ENCODE measurements at regions not wholly inside any gene's neighbourhood (a gene's known extent, or its start where the extent isn't known, plus 50 kb on each side); places are given as distances from the start of the nearest gene placed in this dataset.
"Not testable (repeated sequence)": the region's sequence is repeated elsewhere in the genome, so short reads cannot be mapped to it uniquely, and the experiment has no call there.

- no peak for DNase-seq
Measured at GRCh38 chr2:217008794-217009193, 148.9 kb upstream of the TNP1 start.

DNA sequence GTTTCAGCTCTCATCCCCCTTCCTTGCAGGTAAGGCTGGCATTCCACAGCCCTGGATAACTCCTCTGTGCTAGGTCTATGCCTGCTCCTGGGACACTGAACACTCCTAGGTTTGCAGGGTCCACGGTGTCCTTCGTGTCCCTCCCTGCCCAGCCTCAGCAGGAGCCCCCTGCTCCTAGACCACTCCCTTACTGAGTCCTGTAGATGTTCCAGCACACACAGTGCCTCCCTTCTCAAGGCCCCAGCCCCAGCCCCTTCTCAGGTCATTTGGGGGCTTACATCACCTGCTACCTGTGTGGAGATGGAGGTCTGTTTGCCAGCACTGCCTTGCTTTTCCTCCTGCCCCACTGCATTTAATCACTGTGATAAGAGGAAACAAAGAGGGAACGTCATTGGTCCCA, 146.4 kb upstream of the TNP1 start:
- DNase-seq, result no peak

GRCh38 chr2:217004656-217005055, 144.8 kb upstream of the TNP1 start:
- DNase-seq, result no peak

DNA sequence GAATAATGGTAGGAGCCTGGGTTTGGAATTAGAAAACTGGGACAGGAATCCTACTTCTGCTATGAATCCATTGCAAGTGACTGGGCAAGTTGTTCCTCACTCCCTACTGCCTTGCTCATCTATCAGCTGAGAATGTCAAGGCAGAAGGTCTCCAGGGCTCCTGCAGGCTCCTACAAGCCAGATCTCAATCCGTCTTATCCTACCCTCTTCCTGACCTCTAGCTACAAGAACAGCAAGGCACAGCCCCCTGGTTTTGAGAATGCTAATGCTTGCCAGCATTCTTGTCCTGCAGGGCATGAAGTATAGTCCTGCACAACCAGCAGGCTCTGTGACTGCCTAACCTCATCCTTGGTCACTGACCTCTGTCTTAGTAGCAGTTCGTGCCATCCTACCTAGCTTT, 141.9 kb upstream of the TNP1 start:
- DNase-seq, result no peak

GRCh38 chr2:217000406-217000805, 140.5 kb upstream of the TNP1 start:
- DNase-seq, result no peak

DNA sequence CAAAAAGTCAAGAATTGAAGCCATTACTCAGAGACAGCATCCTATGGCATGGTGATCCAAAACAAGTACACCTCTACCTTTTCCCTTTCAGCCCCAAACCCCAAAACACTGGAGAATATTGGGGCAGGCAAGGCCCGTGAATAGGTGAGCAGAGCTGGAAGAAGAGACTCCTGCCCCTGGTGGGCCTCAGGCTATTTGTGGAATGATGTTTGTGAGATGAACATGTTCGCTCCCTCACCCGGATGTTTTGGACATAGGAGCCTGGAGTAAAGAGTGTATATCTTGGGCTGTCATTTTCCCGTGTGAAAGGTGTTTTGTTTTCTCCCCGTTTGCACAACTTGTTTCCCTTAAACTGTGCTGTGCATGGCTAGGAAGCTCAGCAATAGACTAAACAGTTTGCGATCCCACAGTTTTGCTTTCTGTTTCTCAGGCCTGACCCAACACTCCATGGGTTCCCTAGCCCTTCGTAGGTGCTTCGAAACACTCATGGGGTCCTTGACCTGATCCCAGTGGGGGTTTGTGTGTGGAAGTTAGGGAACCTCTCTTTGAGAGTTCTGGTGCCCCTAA, 136.5 kb upstream of the TNP1 start:
- no peak for DNase-seq

DNA sequence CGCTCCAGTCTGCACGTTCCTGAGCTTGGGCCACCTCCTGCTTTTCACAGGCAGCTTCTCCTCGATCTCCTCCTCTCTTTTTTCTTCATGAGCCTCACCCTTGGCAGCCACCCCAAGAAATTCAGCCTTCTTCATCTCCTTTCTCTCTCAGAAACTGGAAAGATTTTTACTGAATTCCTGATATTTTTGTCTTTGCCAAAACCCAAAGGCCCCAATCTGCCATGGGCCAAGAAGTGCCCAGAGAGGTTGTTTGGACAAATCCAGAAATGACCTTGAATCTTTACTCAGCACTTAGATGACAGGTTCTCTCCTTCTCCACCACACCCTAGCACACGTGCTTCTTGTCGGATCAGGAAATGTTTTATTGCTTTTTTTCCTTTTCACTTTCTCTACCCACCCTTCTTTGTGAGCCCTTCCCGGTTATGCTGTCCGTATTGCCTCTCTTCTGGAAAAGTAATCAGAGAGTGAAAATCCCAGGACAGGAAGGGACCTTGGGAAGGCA, 134.5 kb upstream of the TNP1 start:
- no peak for DNase-seq

DNA sequence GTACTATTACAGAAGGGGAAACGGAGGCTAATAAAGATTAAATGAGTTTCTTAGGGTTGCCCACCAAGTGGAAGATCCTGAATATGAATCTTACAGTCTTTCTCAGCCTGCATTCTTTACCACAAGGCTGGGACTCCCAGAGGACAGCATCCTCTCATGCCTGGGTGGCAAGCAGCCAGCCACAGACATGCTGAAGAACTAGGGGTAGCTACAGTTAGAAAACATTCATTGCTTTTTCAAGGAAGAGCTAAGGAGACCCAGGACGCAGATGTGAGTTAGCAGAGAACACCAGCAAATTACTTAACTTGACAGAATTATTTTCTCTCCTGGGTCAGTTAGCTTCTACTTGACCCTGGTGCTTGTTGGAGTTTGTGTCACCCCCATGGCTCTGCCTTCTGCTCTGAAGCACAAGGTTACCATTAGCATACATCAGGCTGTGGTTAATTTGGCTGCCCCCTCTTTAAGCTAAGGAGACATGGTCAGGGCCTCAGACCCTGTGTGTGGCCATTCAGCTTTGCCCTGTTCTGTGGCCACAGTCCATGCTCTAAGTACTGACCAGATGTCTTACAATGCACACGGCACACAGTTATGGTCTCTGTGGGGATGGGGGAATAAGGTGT, 132.3 kb upstream of the TNP1 start:
- DNase-seq, result no peak

DNA sequence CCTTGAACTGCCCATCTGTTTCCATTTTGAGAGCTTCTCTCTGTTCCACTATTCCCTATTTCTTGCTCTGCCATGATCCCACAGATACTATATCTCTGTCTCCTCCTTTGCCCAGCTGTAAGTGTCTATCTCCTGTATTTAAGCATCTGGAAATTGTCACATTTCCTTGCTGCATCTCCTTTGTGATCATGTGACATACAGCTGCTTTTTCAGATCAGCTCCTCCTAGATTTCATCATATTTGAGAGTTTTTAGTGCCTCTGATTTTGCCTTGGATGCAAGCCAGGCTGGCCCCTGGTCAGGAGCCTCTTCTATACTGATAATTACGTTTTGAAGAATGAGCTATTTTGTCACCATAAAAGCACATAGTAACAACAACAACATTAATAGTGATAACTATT, 131.7 kb upstream of the TNP1 start:
- DNase-seq, result no peak

GRCh38 chr2:216989340-216990129, 129.7 kb upstream of the TNP1 start:
- DNase-seq, result no peak

DNA sequence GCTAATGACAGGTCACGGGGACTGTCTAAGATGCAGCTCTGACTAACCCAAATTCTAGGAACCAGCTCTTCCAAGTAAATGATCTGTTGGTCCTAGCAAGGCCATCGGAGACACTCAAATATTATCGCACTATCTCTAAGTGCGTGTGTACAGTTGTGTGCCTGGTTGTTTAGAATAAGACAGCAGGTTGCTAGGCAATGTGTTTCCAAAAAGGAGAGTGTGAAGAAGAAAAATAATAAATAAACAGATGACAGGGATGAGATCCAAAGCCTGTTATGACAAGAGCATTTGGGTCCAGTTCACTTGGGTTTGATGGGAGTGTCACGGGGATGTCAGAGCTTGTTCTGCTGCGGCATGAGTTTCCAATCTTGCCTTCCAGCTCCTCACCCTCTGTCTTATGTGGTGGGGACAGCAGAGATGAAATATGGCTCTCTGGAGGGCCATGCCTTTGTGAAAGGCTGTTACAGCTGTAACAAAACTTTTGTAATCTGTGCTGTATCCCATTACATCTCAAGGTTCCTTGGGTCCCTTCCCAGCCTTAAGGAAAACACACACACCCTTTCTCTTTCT, 127.5 kb upstream of the TNP1 start:
- no peak for DNase-seq

GRCh38 chr2:216985658-216986141, 125.8 kb upstream of the TNP1 start:
- no peak for DNase-seq

DNA sequence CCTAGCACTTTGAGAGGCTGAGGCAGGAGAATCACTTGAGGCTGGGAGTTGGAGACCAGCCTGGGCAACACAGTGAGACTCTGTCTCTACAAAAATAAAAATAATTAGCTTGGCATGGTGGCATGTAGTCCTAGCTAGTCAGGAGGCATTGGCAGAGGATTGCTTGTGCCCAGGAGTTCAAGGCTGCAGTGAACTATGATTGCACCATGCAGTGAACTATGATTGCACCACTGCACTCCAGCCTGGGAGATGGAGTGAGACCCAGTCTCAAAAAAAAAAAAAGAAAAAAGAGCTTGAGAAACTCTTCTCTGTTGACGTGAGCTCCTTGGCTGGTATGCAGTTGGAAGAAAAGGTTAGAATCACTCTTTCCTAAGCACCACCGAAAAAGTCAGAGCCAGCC, 125.1 kb upstream of the TNP1 start:
- DNase-seq, result no peak

- DNase-seq, result not testable (repeated sequence)
Measured at GRCh38 chr2:216981951-216982350, 122.1 kb upstream of the TNP1 start.

GRCh38 chr2:216980510-216980909, 120.6 kb upstream of the TNP1 start:
- DNase-seq, result not testable (repeated sequence)

- DNase-seq, result no peak
Measured at GRCh38 chr2:216974321-216975302, 114.7 kb upstream of the TNP1 start.

DNA sequence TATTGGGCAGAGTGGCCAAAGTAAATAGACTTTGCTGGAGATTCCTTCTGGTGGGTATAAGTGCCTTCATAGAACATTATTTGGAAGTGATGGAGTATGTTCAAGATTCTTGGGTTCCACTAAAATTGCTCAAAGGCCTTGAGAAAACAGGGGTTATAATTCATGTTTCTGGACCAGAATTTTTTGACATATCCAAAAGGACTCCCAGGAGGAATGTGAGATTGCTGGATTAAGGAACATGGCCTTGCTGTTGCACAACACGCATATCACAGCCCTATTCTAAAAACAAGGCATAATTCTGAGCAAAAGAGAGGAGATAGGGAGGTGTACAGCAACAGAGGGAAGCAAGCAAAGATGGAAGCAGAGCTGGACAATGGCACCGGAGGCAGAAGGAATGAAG, 111.7 kb upstream of the TNP1 start:
- DNase-seq, result no peak

- DNase-seq, result no peak
Measured at GRCh38 chr2:216970359-216970915, 110.6 kb upstream of the TNP1 start.

- DNase-seq, result no peak
Measured at GRCh38 chr2:216967889-216968288, 108.0 kb upstream of the TNP1 start.

DNA sequence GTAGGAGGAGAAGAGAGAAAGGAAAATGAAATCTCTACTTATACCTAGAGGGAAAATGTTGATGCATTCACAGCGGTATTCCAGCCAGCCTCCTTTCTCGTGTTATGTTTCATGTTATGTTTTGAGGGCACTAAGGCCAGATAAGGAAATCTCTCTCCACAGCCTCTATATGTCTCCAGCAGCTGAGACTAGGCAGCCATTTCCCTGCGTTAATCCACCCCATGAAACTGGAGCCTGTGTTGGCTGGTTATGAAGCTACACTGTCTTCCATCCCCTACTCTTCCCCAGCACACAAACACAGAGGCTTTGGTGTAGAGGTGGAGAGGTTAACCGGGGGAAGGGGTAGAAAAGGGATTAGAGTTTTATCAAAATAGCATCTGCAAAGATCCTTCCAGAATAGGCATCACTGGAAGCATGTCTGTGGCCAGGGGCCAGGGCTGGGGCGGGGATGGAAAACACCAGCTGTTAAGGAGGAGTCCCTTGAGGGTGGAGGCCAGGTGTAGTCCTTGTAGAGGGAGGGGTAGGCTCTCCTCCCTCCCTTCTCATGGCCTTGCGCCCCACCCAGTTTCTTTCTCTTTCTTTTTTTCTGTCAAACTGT, 100.9 kb upstream of the TNP1 start:
- no peak for DNase-seq

GRCh38 chr2:216959433-216959832, 99.6 kb upstream of the TNP1 start:
- no peak for DNase-seq
